ENCODE measurements at regions not wholly inside any gene's neighbourhood (a gene's known extent, or its start where the extent isn't known, plus 50 kb on each side); places are given as distances from the start of the nearest gene placed in this dataset.
"Not testable (repeated sequence)": the region's sequence is repeated elsewhere in the genome, so short reads cannot be mapped to it uniquely, and the experiment has no call there.

DNA sequence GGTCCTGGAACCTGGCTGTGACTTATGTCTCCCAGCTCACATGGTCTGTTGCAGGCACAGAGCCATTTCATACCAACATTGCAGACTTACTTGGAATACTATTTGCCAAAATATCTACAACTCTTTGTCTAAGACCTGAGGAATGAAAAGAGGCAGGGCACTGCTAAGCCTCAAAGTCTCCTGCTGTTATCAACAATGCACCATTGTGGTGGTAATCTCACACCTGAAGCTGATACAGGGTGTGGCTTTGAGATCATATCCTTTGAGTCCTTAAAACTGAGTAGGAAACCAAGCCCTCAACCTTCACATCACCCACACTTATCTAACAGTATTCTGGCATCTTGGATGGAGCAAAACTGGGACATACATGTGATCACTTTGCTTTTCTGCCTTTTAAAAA, 782.0 kb downstream of the EPHA3 start:
- FAIRE-seq (no peak), DNase-seq (ENCODE audit: low read depth) (no peak)
- H3K4me3 ChIP-seq (ENCODE audit: low read depth, low read length) = no peak overlapping the region
- TF ChIP-seq, protein P1, sequence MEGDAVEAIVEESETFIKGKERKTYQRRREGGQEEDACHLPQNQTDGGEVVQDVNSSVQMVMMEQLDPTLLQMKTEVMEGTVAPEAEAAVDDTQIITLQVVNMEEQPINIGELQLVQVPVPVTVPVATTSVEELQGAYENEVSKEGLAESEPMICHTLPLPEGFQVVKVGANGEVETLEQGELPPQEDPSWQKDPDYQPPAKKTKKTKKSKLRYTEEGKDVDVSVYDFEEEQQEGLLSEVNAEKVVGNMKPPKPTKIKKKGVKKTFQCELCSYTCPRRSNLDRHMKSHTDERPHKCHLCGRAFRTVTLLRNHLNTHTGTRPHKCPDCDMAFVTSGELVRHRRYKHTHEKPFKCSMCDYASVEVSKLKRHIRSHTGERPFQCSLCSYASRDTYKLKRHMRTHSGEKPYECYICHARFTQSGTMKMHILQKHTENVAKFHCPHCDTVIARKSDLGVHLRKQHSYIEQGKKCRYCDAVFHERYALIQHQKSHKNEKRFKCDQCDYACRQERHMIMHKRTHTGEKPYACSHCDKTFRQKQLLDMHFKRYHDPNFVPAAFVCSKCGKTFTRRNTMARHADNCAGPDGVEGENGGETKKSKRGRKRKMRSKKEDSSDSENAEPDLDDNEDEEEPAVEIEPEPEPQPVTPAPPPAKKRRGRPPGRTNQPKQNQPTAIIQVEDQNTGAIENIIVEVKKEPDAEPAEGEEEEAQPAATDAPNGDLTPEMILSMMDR (IDR thresholded peaks at IDR 0.05; ENCODE audit: insufficient read depth, low read length, severe bottlenecking) = no peak
- H3K27me3 ChIP-seq (ENCODE audit: control insufficient read depth, insufficient read depth, low read length) = no peaks in the 10 kb centered on the region
- H3K36me3 ChIP-seq (ENCODE audit: control insufficient read depth, insufficient read depth, low read length) = no peaks in the 10 kb centered on the region

DNA sequence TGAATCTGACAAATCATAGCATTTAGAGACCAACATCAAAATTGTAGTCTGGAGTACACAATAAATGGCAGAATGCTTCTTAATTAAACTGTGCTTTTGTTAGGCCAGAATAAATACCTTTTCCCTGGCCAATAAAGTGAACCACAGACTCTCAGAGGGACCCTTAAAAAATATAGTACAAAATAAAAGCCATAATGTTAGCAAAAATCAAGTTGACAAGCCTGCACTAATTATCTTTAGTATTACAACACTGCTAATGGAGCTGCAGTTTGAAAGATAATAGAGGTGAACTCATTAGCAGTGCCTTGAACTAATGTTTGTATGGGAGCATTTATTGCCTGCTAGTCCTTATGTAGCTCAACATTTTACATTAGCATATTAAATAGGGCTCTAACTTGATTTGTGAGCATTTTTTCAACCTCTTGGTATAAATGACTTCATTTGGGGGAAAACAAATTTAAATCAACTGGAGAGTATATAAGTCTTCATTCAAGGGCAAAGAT, 801.3 kb downstream of the EPHA3 start:
- H3K4me3 ChIP-seq (ENCODE audit: low read depth, low read length) = no peak overlapping the region
- no peaks in the 10 kb centered on the region for H3K36me3 ChIP-seq (ENCODE audit: control insufficient read depth, insufficient read depth, low read length)
- no peak for FAIRE-seq
- no peak for DNase-seq (ENCODE audit: low read depth)
- H3K27me3 ChIP-seq (ENCODE audit: control insufficient read depth, insufficient read depth, low read length) = no peaks in the 10 kb centered on the region
- TF ChIP-seq, protein P1 (IDR thresholded peaks at IDR 0.05; ENCODE audit: insufficient read depth, low read length, severe bottlenecking) = no peak

DNA sequence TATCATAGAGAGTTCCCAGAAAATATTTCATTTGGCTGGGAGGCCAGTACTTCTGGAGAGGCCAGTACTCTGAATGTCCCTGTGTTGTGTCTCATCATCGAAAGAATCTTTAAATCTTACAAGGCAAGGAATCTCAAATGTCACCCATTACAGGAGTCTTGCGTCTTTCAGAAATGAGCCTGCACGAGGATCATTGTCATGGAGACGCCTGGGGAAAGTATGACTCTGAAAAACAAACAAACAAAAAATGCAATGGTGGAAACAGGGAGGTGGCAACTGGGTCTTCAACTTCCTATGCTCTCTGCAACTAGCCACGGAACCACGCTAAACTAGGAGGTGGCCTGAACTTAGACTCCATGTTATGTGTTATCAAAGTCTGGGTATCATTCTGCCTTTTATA, 804.6 kb downstream of the EPHA3 start:
- TF ChIP-seq, protein P1 (IDR thresholded peaks at IDR 0.05; ENCODE audit: insufficient read depth, low read length, severe bottlenecking) = no peak
- DNase-seq (ENCODE audit: low read depth) (no peak), FAIRE-seq (no peak)
- no peaks in the 10 kb centered on the region for H3K36me3 ChIP-seq (ENCODE audit: control insufficient read depth, insufficient read depth, low read length)
- no peak overlapping the region for H3K4me3 ChIP-seq (ENCODE audit: low read depth, low read length)
- H3K27me3 ChIP-seq (ENCODE audit: control insufficient read depth, insufficient read depth, low read length) = no peaks in the 10 kb centered on the region

DNA sequence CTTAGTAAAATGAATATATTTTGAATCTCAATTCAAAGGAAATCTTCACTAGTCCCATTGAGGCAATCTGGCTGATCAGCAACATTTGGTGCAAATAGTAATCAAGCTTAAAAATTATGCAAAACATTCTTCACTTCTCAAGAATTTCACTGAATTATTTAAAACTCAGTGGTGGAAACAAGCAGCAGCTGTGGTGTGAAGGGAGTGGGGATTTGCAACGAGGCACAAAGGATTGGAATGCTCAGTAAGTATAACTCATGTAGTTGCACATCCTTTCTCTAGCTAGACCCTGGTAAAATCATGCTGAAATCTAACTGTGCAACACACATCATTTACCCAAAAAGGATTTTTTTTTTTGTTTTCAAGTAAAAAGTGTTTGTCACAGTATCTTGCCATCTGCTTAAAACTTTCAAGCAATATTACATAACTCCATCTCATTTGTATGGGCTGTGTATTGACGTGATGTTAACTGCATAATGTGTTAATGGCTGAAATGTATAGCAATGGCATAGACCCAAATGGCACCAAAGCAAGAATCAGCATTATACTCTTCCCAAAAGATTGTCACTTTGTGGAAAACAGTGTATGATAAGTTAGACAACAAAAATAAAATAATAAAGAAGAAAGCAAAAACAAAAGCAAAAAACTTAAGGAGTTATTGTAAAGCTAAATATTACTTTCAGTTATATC, 816.6 kb downstream of the EPHA3 start:
- Histone ChIP-seq H3K27me3 (ENCODE audit: control insufficient read depth, insufficient read depth, low read length) (no peaks in the 10 kb centered on the region), H3K4me3 (ENCODE audit: low read depth, low read length) (no peak overlapping the region), H3K36me3 (ENCODE audit: control insufficient read depth, insufficient read depth, low read length) (no peaks in the 10 kb centered on the region)
- no peak for DNase-seq (ENCODE audit: low read depth)
- FAIRE-seq = no peak
- TF ChIP-seq, protein P1 (IDR thresholded peaks at IDR 0.05; ENCODE audit: insufficient read depth, low read length, severe bottlenecking) = no peak

DNA sequence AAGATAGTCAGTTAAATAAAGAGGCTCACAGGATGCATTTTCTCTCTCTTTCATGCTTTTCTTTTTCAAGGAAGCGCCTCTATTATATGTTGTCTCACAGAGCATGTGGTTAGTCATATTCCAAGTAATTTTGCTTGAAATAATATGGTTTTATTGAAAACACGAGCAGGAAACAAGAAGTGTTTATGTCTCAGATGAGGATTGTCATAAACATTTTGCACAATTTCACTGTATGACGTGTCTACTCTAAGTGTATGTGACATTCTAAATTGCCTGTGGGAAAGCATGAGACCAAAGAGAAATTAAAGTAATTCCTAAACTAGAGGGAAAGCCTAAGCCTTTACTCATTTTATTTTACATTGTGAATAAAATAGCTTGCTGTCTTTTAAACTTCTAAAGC, 818.6 kb downstream of the EPHA3 start:
- Histone ChIP-seq H3K27me3 (ENCODE audit: control insufficient read depth, insufficient read depth, low read length) (no peaks in the 10 kb centered on the region), H3K36me3 (ENCODE audit: control insufficient read depth, insufficient read depth, low read length) (no peaks in the 10 kb centered on the region), H3K4me3 (ENCODE audit: low read depth, low read length) (no peak overlapping the region)
- no peak for FAIRE-seq
- no peak for DNase-seq (ENCODE audit: low read depth)
- TF ChIP-seq, protein P1 (IDR thresholded peaks at IDR 0.05; ENCODE audit: insufficient read depth, low read length, severe bottlenecking) = no peak

DNA sequence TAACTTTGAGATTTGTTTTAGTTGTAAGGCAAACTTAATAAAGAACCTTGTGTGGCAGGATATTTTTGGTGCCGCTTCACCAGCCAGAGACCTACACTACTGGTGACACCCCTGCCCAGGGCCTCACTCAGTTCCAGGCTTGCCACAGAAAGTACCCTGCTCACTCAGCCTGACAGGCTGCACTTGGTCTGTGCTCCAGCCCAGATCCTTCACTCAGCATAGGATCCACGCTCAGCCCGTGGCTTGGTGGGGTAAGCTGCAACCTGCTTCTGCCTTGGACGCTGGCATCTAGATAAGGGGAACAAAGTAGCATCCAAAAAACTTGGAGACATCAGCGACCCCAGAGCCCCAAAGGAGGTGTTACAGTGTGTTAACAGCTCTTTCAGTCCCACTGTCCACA, 825.5 kb downstream of the EPHA3 start:
- DNase-seq (ENCODE audit: low read depth) = no peak
- TF ChIP-seq, protein P1 (IDR thresholded peaks at IDR 0.05; ENCODE audit: insufficient read depth, low read length, severe bottlenecking) = no peak
- no peaks in the 10 kb centered on the region for H3K36me3 ChIP-seq (ENCODE audit: control insufficient read depth, insufficient read depth, low read length)
- FAIRE-seq = no peak
- H3K27me3 ChIP-seq (ENCODE audit: control insufficient read depth, insufficient read depth, low read length) = no peaks in the 10 kb centered on the region
- H3K4me3 ChIP-seq (ENCODE audit: low read depth, low read length) = no peak overlapping the region

DNA sequence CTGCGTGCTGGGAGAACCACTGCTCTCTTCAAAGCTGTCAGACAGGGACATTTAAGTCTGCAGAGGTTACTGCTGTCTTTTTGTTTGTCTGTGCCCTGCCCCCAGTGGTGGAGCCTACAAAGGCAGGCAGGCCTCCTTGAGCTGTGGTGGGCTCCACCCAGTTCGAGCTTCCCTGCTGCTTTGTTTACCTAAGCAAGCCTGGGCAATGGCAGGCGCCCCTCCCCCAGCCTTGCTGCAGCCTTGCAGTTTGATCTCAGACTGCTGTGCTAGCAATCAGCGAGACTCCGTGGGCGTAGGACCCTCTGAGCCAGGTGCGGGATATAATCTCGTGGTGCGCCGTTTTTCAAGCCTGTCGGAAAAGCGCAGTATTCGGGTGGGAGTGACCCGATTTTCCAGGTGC, 837.0 kb downstream of the EPHA3 start:
- H3K27me3 ChIP-seq (ENCODE audit: control insufficient read depth, insufficient read depth, low read length); H3K4me3 ChIP-seq (ENCODE audit: low read depth, low read length); H3K36me3 ChIP-seq (ENCODE audit: control insufficient read depth, insufficient read depth, low read length); DNase-seq (ENCODE audit: low read depth); FAIRE-seq: not testable (repeated sequence)
